HFFc6 (cell line): ENCODE measurements at regions not wholly inside any gene's neighbourhood (a gene's known extent, or its start where the extent isn't known, plus 50 kb on each side); places are given as distances from the start of the nearest gene placed in this dataset.
"Not testable (repeated sequence)": the region's sequence is repeated elsewhere in the genome, so short reads cannot be mapped to it uniquely, and the experiment has no call there.

Experiments
- DNase-seq: peaks from one replicate; pipeline ENCODE4 v3.0.0-alpha.2; 2018
- H3K27ac Mint-ChIP-seq: 2 replicates; pipeline ENCODE4 v1.8.0; 2020; ENCODE audit warnings: mild to moderate bottlenecking, mixed read lengths
- H3K27me3 Mint-ChIP-seq: 2 replicates; pipeline ENCODE4 v1.8.0; 2021; ENCODE audit warnings: mild to moderate bottlenecking, moderate library complexity, mixed read lengths; ENCODE audit not compliant: insufficient read depth
- H3K36me3 Mint-ChIP-seq: 2 replicates; pipeline ENCODE4 v1.8.0; 2021; ENCODE audit warnings: low read depth, mixed read lengths
- H3K4me1 Mint-ChIP-seq: 2 replicates; pipeline ENCODE4 v1.8.0; 2020; ENCODE audit warnings: low read depth, mixed read lengths
- H3K4me3 Mint-ChIP-seq: 2 replicates; pipeline ENCODE4 v1.8.0; 2020; ENCODE audit warnings: mild to moderate bottlenecking, moderate library complexity, mixed read lengths
- H3K9me3 Mint-ChIP-seq: 2 replicates; pipeline ENCODE4 v1.8.0; 2020; ENCODE audit warnings: mild to moderate bottlenecking, mixed read lengths
- CTCF ChIP-seq: fragments of 200-600 bp; sonication (generic); IDR thresholded peaks from 2 replicates; pipeline ENCODE4 v1.5.0; 2021; ENCODE audit warnings: antibody characterized with exemption, mild to moderate bottlenecking

- DNase-seq = no peak
- Mint-ChIP-seq H3K36me3 (no peaks in the 10 kb centered on the region), H3K4me1 (no peaks in the 10 kb centered on the region), H3K4me3 (no peak overlapping the region), H3K9me3 (peaks cover 34% of the 10 kb centered on the region), H3K27ac (no peak overlapping the region), H3K27me3 (no peaks in the 10 kb centered on the region)
- no peak for TF ChIP-seq CTCF
Measured at GRCh38 chr15:53903129-53903528, 75.1 kb upstream of the UNC13C start.

- not testable (repeated sequence) for H3K36me3 Mint-ChIP-seq, H3K27me3 Mint-ChIP-seq, DNase-seq, H3K4me3 Mint-ChIP-seq, H3K27ac Mint-ChIP-seq, H3K4me1 Mint-ChIP-seq
- H3K9me3 Mint-ChIP-seq = peaks cover 46% of the 10 kb centered on the region
Measured at GRCh38 chr15:53893468-53893867, 84.8 kb upstream of the UNC13C start.

- not testable (repeated sequence) for H3K4me3 Mint-ChIP-seq, DNase-seq, H3K4me1 Mint-ChIP-seq, H3K27ac Mint-ChIP-seq, H3K27me3 Mint-ChIP-seq, H3K36me3 Mint-ChIP-seq
- peak; percentile 31; the same call in 1 of the 2 replicates for TF ChIP-seq CTCF
- H3K9me3 Mint-ChIP-seq = peaks cover 39% of the 10 kb centered on the region
Measured at GRCh38 chr15:53891862-53892261, 86.4 kb upstream of the UNC13C start.

- peaks cover 28% of the 10 kb centered on the region for H3K9me3 Mint-ChIP-seq
- no peak overlapping the region for H3K27ac Mint-ChIP-seq
- H3K27me3 Mint-ChIP-seq = no peaks in the 10 kb centered on the region
- no peak for DNase-seq
- H3K4me3 Mint-ChIP-seq = no peak overlapping the region
- no peak for TF ChIP-seq CTCF
- no peaks in the 10 kb centered on the region for H3K4me1 Mint-ChIP-seq
- H3K36me3 Mint-ChIP-seq = no peaks in the 10 kb centered on the region
Measured at GRCh38 chr15:53884441-53884840, 93.8 kb upstream of the UNC13C start.

- no peak for DNase-seq
- TF ChIP-seq CTCF = no peak
- Mint-ChIP-seq H3K9me3 (peaks cover 30% of the 10 kb centered on the region), H3K36me3 (no peaks in the 10 kb centered on the region), H3K27ac (no peak overlapping the region), H3K27me3 (no peaks in the 10 kb centered on the region), H3K4me3 (no peak overlapping the region), H3K4me1 (no peaks in the 10 kb centered on the region)
Measured at GRCh38 chr15:53882311-53882710, 95.9 kb upstream of the UNC13C start.

GRCh38 chr15:53880357-53880756, 97.9 kb upstream of the UNC13C start:
- DNase-seq = no peak
- no peak for TF ChIP-seq CTCF

More at GRCh38 chr15:53880357-53880756, 97.9 kb upstream of the UNC13C start:
- no peak overlapping the region for H3K4me3 Mint-ChIP-seq
- H3K27ac Mint-ChIP-seq = no peak overlapping the region
- no peaks in the 10 kb centered on the region for H3K36me3 Mint-ChIP-seq
- H3K4me1 Mint-ChIP-seq = no peaks in the 10 kb centered on the region
- peaks cover 32% of the 10 kb centered on the region for H3K9me3 Mint-ChIP-seq
- H3K27me3 Mint-ChIP-seq = no peaks in the 10 kb centered on the region
